ENCODE measurements at regions not wholly inside any gene's neighbourhood (a gene's known extent, or its start where the extent isn't known, plus 50 kb on each side); places are given as distances from the start of the nearest gene placed in this dataset.

DNA sequence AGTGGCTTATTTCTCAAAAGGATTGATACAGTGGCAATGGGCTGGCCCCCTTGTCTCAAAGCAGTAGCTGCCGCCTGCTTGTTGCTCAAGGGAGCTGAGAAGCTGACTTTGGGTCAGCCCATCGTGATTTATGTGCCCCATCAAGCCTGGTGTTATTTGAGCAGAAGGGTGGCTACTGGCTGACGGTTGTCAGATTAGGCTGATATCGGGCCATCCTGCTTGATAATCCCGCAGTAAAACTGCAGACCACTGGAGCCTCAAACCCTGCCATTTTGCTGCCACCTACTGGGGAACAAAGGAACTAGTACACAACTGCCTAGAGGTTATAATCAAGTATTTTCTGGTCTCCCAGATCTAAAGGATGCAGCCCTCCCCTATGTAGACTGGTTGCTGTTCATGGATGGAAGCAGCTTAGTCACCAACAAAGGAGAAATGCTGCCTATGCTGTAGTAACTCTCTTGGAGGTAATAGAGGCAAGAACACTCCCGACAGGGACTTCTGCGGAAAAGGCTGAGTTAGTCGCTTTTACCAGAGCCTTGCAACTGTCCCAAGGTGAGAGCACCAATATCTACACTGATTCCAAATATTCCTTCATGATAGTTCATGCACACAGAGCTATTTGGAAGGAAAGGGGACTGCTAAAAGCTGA, 65.9 kb upstream of the ZNF92 start:
- TF ChIP-seq CTCF (IDR thresholded peaks at IDR 0.05 in 4 of 5, conservative IDR thresholded peaks at IDR 0.05 in 1 of 5) (peak in 4 of 5 experiments; percentile 37 to 83 (median 69)), POLR2A (IDR thresholded peaks at IDR 0.05) (no peak)

Data from gastrocnemius medialis (tissue), 4 donors.